ENCODE measurements at regions not wholly inside any gene's neighbourhood (a gene's known extent, or its start where the extent isn't known, plus 50 kb on each side); places are given as distances from the start of the nearest gene placed in this dataset.

DNA sequence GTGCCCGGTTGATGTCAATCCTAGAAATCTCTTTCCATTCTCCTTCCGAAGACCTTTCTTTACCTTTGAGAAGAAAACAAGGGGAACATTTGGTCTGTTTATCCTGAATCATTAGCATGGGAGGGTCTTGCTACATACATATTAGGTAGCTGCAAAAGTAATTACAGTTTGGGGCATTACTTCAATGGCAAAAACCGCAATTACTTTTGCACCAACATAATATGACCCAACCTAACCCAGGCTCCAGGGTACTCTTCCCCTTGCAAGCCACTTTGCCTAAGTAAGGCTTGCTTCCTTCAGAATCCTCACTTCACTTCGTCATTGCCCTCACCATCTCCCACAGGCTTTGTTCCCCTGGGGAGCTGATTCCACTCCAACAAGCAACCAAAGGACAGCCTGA is 662.7 kb downstream of the DIAPH3 start:
- H3K4me1 Mint-ChIP-seq: no peaks in the 10 kb centered on the region
- H3K27ac ChIP-seq (ENCODE audit: low read depth, low read length): no peak overlapping the region
- H3K9me3 ChIP-seq (ENCODE audit: control insufficient read depth in 1 of 2, low read length in 2 of 2): no peaks in the 10 kb centered on the region
- H3K4me3 Mint-ChIP-seq: no peak overlapping the region
- H3K4me1 ChIP-seq (ENCODE audit: insufficient read depth, low read length): no peaks in the 10 kb centered on the region
- H3K36me3 ChIP-seq (ENCODE audit: insufficient read depth, low read length): no peaks in the 10 kb centered on the region
- peaks cover 0 to 2% of the 10 kb centered on the region in 2 donors for H3K27me3 Mint-ChIP-seq
- no peak for DNase-seq
- H3K4me3 ChIP-seq (ENCODE audit: low read length in 2 of 2): no peak overlapping the region
- ChIA-PET POLR2A (ENCODE audit: partially characterized antibody) (no interaction called here), CTCF (ENCODE audit: partially characterized antibody) (interaction anchor here (0.7 kb wide), 1 partner anchor 30 kb away, joined by 3 read pairs; no protein-coding TSS in a partner anchor)
- intact Hi-C loops (cut with micrococcal nuclease): no loop called here
- H3K9me3 Mint-ChIP-seq: peaks cover 0 to 4% (median 0%) of the 10 kb centered on the region in 8 donors
- no peak overlapping the region for H3K27ac Mint-ChIP-seq
- no peaks in the 10 kb centered on the region for H3K27me3 ChIP-seq (ENCODE audit: insufficient read depth, low read length)
- no peaks in the 10 kb centered on the region for H3K36me3 Mint-ChIP-seq

GRCh38 chr13:59504407-59504806 is 659.3 kb downstream of the DIAPH3 start:
- no peak overlapping the region for H3K27ac Mint-ChIP-seq
- Histone ChIP-seq H3K4me1 (ENCODE audit: insufficient read depth, low read length) (no peaks in the 10 kb centered on the region), H3K36me3 (ENCODE audit: insufficient read depth, low read length) (no peaks in the 10 kb centered on the region), H3K9me3 (ENCODE audit: control insufficient read depth in 1 of 2, low read length in 2 of 2) (no peaks in the 10 kb centered on the region), H3K4me3 (ENCODE audit: low read length in 2 of 2) (no peak overlapping the region), H3K27ac (ENCODE audit: low read depth, low read length) (no peak overlapping the region), H3K27me3 (ENCODE audit: insufficient read depth, low read length) (no peaks in the 10 kb centered on the region)
- ChIA-PET CTCF (ENCODE audit: partially characterized antibody) (no interaction called here), POLR2A (ENCODE audit: partially characterized antibody) (no interaction called here)
- no peak for DNase-seq
- no peaks in the 10 kb centered on the region for H3K36me3 Mint-ChIP-seq
- intact Hi-C loops (cut with micrococcal nuclease): no loop called here
- H3K4me1 Mint-ChIP-seq: no peaks in the 10 kb centered on the region
- peaks cover 0 to 2% of the 10 kb centered on the region in 2 donors for H3K27me3 Mint-ChIP-seq
- peaks cover 0 to 4% (median 0%) of the 10 kb centered on the region in 8 donors for H3K9me3 Mint-ChIP-seq
- H3K4me3 Mint-ChIP-seq: no peak overlapping the region

DNA sequence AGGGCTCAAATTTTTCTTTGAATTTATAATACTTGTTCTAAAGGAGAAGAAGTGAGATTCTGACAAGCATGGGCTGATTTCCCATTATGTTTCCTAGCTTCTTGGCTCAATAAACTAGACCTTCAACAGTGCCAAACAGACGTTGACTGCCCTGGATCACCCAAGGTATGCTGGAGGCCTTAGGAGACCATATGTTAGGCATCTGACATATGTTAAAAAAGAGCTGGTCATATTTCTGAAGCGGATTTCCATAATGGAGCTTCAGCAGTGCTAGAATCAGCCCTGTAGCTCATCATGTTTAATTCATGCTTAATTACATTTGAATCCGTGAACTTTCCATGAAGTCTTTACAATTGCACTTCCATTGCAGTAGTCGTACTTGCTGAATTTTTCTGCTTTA is 653.3 kb downstream of the DIAPH3 start:
- Mint-ChIP-seq H3K4me3 (no peak overlapping the region), H3K27me3 (no peaks in the 10 kb centered on the region), H3K36me3 (no peaks in the 10 kb centered on the region), H3K9me3 (no peaks in the 10 kb centered on the region), H3K27ac (no peak overlapping the region), H3K4me1 (no peaks in the 10 kb centered on the region)
- no peaks in the 10 kb centered on the region for H3K27me3 ChIP-seq (ENCODE audit: insufficient read depth, low read length)
- H3K36me3 ChIP-seq (ENCODE audit: insufficient read depth, low read length): no peaks in the 10 kb centered on the region
- POLR2A ChIA-PET (ENCODE audit: partially characterized antibody): no interaction called here
- DNase-seq: no peak
- no peak overlapping the region for H3K4me3 ChIP-seq (ENCODE audit: low read length in 2 of 2)
- CTCF ChIA-PET (ENCODE audit: partially characterized antibody): interaction anchor here (1.7 kb wide), 1 partner anchor 12 kb away, joined by 4 read pairs; no protein-coding TSS in a partner anchor
- H3K4me1 ChIP-seq (ENCODE audit: insufficient read depth, low read length): no peaks in the 10 kb centered on the region
- intact Hi-C loops (cut with micrococcal nuclease): no loop called here
- H3K27ac ChIP-seq (ENCODE audit: low read depth, low read length): no peak overlapping the region
- no peaks in the 10 kb centered on the region for H3K9me3 ChIP-seq (ENCODE audit: control insufficient read depth in 1 of 2, low read length in 2 of 2)

DNA sequence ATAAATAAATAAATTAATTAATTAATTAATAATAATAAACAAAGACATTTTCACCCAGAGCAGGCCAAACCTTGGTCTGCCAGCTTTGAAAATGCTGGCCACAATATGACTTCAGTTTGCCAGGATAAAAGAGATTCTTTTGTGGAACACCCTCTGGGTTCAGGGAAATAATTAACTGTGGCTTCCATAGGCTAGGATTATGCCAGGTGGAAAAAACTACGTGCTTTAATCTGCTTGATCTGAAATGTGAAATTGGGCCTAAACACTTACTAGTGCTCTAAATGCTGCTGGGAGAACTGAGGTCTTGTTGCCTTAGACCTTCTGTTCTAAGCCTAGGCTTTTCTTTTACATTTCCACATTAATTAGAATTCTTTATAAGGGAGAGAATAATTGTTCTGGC is 650.0 kb downstream of the DIAPH3 start:
- ChIA-PET CTCF (ENCODE audit: partially characterized antibody) (no interaction called here), POLR2A (ENCODE audit: partially characterized antibody) (no interaction called here)
- no peak for DNase-seq
- Histone ChIP-seq H3K27ac (ENCODE audit: low read depth, low read length) (no peak overlapping the region), H3K27me3 (ENCODE audit: insufficient read depth, low read length) (no peaks in the 10 kb centered on the region), H3K36me3 (ENCODE audit: insufficient read depth, low read length) (no peaks in the 10 kb centered on the region), H3K4me1 (ENCODE audit: insufficient read depth, low read length) (no peaks in the 10 kb centered on the region), H3K9me3 (ENCODE audit: control insufficient read depth in 1 of 2, low read length in 2 of 2) (no peaks in the 10 kb centered on the region), H3K4me3 (ENCODE audit: low read length in 2 of 2) (no peak overlapping the region)
- no peaks in the 10 kb centered on the region for H3K9me3 Mint-ChIP-seq
- no peaks in the 10 kb centered on the region for H3K4me1 Mint-ChIP-seq
- H3K27ac Mint-ChIP-seq: no peak overlapping the region
- no peaks in the 10 kb centered on the region for H3K36me3 Mint-ChIP-seq
- intact Hi-C loops (cut with micrococcal nuclease): no loop called here
- no peak overlapping the region for H3K4me3 Mint-ChIP-seq
- peaks cover 0 to 1% of the 10 kb centered on the region in 2 donors for H3K27me3 Mint-ChIP-seq

- no peaks in the 10 kb centered on the region for H3K36me3 Mint-ChIP-seq
- no peaks in the 10 kb centered on the region for H3K9me3 ChIP-seq (ENCODE audit: control insufficient read depth in 1 of 2, low read length in 2 of 2)
- H3K27ac ChIP-seq (ENCODE audit: low read depth, low read length): no peak overlapping the region
- no peaks in the 10 kb centered on the region for H3K9me3 Mint-ChIP-seq
- POLR2A ChIA-PET (ENCODE audit: partially characterized antibody): no interaction called here
- H3K27me3 Mint-ChIP-seq: peaks cover 0 to 1% of the 10 kb centered on the region in 2 donors
- no peaks in the 10 kb centered on the region for H3K4me1 ChIP-seq (ENCODE audit: insufficient read depth, low read length)
- H3K27ac Mint-ChIP-seq: no peak overlapping the region
- CTCF ChIA-PET (ENCODE audit: partially characterized antibody): no interaction called here
- H3K36me3 ChIP-seq (ENCODE audit: insufficient read depth, low read length): no peaks in the 10 kb centered on the region
- no peak for DNase-seq
- no peaks in the 10 kb centered on the region for H3K27me3 ChIP-seq (ENCODE audit: insufficient read depth, low read length)
- H3K4me3 Mint-ChIP-seq: no peak overlapping the region
- intact Hi-C loops (cut with micrococcal nuclease): no loop called here
- no peak overlapping the region for H3K4me3 ChIP-seq (ENCODE audit: low read length in 2 of 2)
- H3K4me1 Mint-ChIP-seq: no peaks in the 10 kb centered on the region
These were observed 649.4 kb downstream of the DIAPH3 start for GRCh38 chr13:59514316-59514715.

DNA sequence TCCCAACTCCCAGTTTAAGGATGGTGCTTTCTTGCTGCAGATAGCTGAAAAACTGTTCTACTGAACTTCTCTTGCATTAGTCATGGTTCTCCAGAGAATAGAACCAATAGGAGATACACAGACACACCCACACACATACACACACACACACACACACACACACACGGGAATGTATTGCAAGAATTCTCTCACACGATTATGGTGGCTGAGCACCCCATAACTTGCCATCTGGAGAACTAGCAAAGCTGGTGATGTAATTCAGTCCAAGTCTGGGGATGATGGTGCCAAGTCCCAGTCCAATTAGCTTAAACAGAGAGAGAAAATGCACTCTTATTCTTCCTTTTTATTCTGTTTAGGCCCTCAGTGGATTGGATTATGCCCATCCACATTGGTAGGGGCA is 643.9 kb downstream of the DIAPH3 start:
- no peak for DNase-seq
- Histone ChIP-seq H3K27me3 (ENCODE audit: insufficient read depth, low read length) (no peaks in the 10 kb centered on the region), H3K9me3 (ENCODE audit: control insufficient read depth in 1 of 2, low read length in 2 of 2) (no peaks in the 10 kb centered on the region), H3K27ac (ENCODE audit: low read depth, low read length) (no peak overlapping the region), H3K4me1 (ENCODE audit: insufficient read depth, low read length) (no peaks in the 10 kb centered on the region), H3K36me3 (ENCODE audit: insufficient read depth, low read length) (no peaks in the 10 kb centered on the region), H3K4me3 (ENCODE audit: low read length in 2 of 2) (no peak overlapping the region)
- peaks cover 0 to 1% of the 10 kb centered on the region in 2 donors for H3K27me3 Mint-ChIP-seq
- ChIA-PET POLR2A (ENCODE audit: partially characterized antibody) (no interaction called here), CTCF (ENCODE audit: partially characterized antibody) (no interaction called here)
- intact Hi-C loops (cut with micrococcal nuclease): no loop called here
- no peaks in the 10 kb centered on the region for H3K9me3 Mint-ChIP-seq
- H3K4me3 Mint-ChIP-seq: no peak overlapping the region
- no peaks in the 10 kb centered on the region for H3K36me3 Mint-ChIP-seq
- no peak overlapping the region for H3K27ac Mint-ChIP-seq
- no peaks in the 10 kb centered on the region for H3K4me1 Mint-ChIP-seq

- Histone ChIP-seq H3K27me3 (ENCODE audit: insufficient read depth, low read length) (no peaks in the 10 kb centered on the region), H3K4me3 (ENCODE audit: low read length in 2 of 2) (no peak overlapping the region), H3K4me1 (ENCODE audit: insufficient read depth, low read length) (no peaks in the 10 kb centered on the region), H3K36me3 (ENCODE audit: insufficient read depth, low read length) (no peaks in the 10 kb centered on the region), H3K9me3 (ENCODE audit: control insufficient read depth in 1 of 2, low read length in 2 of 2) (no peaks in the 10 kb centered on the region), H3K27ac (ENCODE audit: low read depth, low read length) (no peak overlapping the region)
- H3K36me3 Mint-ChIP-seq: no peaks in the 10 kb centered on the region
- H3K4me3 Mint-ChIP-seq: no peak overlapping the region
- H3K4me1 Mint-ChIP-seq: no peaks in the 10 kb centered on the region
- no peak for DNase-seq
- no peak overlapping the region for H3K27ac Mint-ChIP-seq
- intact Hi-C loops (cut with micrococcal nuclease): no loop called here
- ChIA-PET POLR2A (ENCODE audit: partially characterized antibody) (no interaction called here), CTCF (ENCODE audit: partially characterized antibody) (no interaction called here)
- H3K9me3 Mint-ChIP-seq: no peaks in the 10 kb centered on the region
- peaks cover 0 to 1% of the 10 kb centered on the region in 2 donors for H3K27me3 Mint-ChIP-seq
These were observed 642.2 kb downstream of the DIAPH3 start for GRCh38 chr13:59521549-59521948.

- Histone ChIP-seq H3K9me3 (ENCODE audit: control insufficient read depth in 1 of 2, low read length in 2 of 2) (no peaks in the 10 kb centered on the region), H3K36me3 (ENCODE audit: insufficient read depth, low read length) (no peaks in the 10 kb centered on the region), H3K4me3 (ENCODE audit: low read length in 2 of 2) (no peak overlapping the region), H3K27ac (ENCODE audit: low read depth, low read length) (no peak overlapping the region), H3K27me3 (ENCODE audit: insufficient read depth, low read length) (no peaks in the 10 kb centered on the region), H3K4me1 (ENCODE audit: insufficient read depth, low read length) (no peaks in the 10 kb centered on the region)
- Mint-ChIP-seq H3K27me3 (peaks cover 0 to 1% of the 10 kb centered on the region in 2 donors), H3K36me3 (no peaks in the 10 kb centered on the region), H3K4me3 (no peak overlapping the region), H3K9me3 (peaks cover 0 to 4% (median 0%) of the 10 kb centered on the region in 8 donors), H3K27ac (no peak overlapping the region), H3K4me1 (no peaks in the 10 kb centered on the region)
- ChIA-PET POLR2A (ENCODE audit: partially characterized antibody) (no interaction called here), CTCF (ENCODE audit: partially characterized antibody) (interaction anchor here (1.2 kb wide), 1 partner anchor 13 kb away, joined by 4 read pairs; no protein-coding TSS in a partner anchor)
- no peak for DNase-seq
- intact Hi-C loops (cut with micrococcal nuclease): no loop called here
These were observed 641.1 kb downstream of the DIAPH3 start for GRCh38 chr13:59522652-59523051.

Measured in CD4-positive, alpha-beta memory T cell (primary cell).